ENCODE measurements at regions not wholly inside any gene's neighbourhood (a gene's known extent, or its start where the extent isn't known, plus 50 kb on each side); places are given as distances from the start of the nearest gene placed in this dataset.

DNA sequence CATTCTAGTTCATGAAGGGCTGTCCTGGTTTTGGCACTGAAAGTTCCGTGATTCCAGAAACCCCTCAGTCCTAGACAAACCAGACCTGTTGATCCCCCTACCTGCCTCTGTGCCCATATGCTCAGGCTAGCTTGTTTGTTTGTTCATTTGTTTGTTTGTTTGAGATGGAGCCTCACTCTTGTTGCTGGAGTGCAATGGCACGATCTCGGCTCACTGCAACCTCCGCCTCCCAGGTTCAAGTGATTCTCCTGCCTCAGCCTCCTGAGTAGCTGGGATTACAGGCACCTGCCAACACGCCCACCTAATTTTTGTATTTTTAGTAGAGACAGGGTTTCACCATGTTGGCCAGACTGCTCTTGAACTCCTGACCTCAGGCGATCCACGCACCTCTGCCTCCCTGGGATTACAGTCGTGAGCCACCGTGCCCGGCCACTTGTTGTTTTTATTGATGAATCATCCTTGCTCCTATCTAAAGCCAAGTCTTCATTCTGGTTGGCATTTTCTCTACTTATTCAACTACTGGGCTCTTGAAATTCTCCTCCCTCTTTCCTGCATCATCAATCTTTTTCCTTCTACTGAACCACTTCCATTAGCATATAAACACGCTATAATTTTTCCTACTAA is 86.3 kb upstream of the BMP2K start:
- ChIA-PET CTCF (interaction anchor here (0.6 to 2.4 kb wide), 4 partner anchors 21 to 77 kb away, joined by 3 to 6 read pairs (median 3); no protein-coding TSS in a partner anchor), POLR2A (interaction anchor here (0.6 kb wide), 1 partner anchor 825 kb away, joined by 3 read pairs; no protein-coding TSS in a partner anchor)
- no peak for DNase-seq
- Histone ChIP-seq H3K4me1 (ENCODE audit: control extremely low read depth in 1 of 4, control insufficient read depth in 4 of 4, insufficient read depth in 4 of 4, low read length in 3 of 4) (peaks cover 21 to 47% (median 37%) of the 10 kb centered on the region in 4 experiments), H3K9me3 (ENCODE audit: control extremely low read depth in 1 of 5, control insufficient read depth in 4 of 5, insufficient read depth in 2 of 5, low read depth in 1 of 5, low read length in 4 of 5) (no peaks in the 10 kb centered on the region), H3K27ac (ENCODE audit: insufficient read depth in 1 of 2, low read depth in 1 of 2, low read length in 2 of 2, poor library complexity in 1 of 2, severe bottlenecking in 2 of 2) (no peak overlapping the region), H3K36me3 (ENCODE audit: control insufficient read depth in 4 of 4, insufficient read depth in 4 of 4, low read length in 3 of 4) (no peaks in the 10 kb centered on the region), H3K4me3 (ENCODE audit: control insufficient read depth in 1 of 7, extremely low read depth in 1 of 7, insufficient read depth in 4 of 7, low read depth in 2 of 7, low read length in 6 of 7) (no peak overlapping the region), H3K27me3 (replicated peaks in 2 of 5; ENCODE audit: control insufficient read depth in 4 of 5, insufficient read depth in 5 of 5, low read length in 4 of 5) (no peaks in the 10 kb centered on the region)
- 74% methylated on average over 8 of the region's 11 CpGs for WGBS (ENCODE audit: insufficient coverage)

DNA sequence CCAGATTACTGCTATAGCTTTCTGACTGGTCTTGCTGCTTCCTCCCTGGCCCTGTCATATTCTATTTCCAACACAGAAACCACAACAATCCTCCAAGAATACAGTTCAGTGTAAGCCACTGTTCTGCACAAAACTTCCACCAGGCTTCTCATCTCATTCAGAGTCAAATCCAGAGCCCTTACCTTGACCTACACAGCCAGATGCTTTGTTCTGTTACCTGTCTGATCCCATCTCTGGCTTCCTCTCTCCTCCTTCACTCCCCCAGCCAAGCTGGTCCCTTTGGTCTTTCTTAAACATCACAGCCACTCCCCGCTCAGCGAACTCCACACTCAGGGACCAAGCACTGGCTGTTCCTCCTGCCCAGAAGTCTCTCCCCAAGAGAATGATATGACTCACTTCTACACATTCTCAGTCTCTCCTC is 84.8 kb upstream of the BMP2K start:
- no peaks in the 10 kb centered on the region for H3K9me3 ChIP-seq (ENCODE audit: control extremely low read depth in 1 of 5, control insufficient read depth in 4 of 5, insufficient read depth in 2 of 5, low read depth in 1 of 5, low read length in 4 of 5)
- peak overlapping the region in 1 of 7 experiments; percentile 21 for H3K4me3 ChIP-seq (ENCODE audit: control insufficient read depth in 1 of 7, extremely low read depth in 1 of 7, insufficient read depth in 4 of 7, low read depth in 2 of 7, low read length in 6 of 7)
- ChIA-PET CTCF (interaction anchor here (0.9 to 1.6 kb wide), 4 partner anchors 23 to 172 kb away, joined by 3 to 4 read pairs (median 4); no protein-coding TSS in a partner anchor), POLR2A (interaction anchor here (1.2 kb wide), 1 partner anchor 53 kb away, joined by 3 read pairs; no protein-coding TSS in a partner anchor)
- no peaks in the 10 kb centered on the region for H3K27me3 ChIP-seq (replicated peaks in 2 of 5; ENCODE audit: control insufficient read depth in 4 of 5, insufficient read depth in 5 of 5, low read length in 4 of 5)
- whole genome bisulfite sequencing (ENCODE audit: insufficient coverage), result 88% methylated on average over 2 of the region's 2 CpGs
- no peaks in the 10 kb centered on the region for H3K36me3 ChIP-seq (ENCODE audit: control insufficient read depth in 4 of 4, insufficient read depth in 4 of 4, low read length in 3 of 4)
- peak in 2 of 3 donors; percentile 58 to 71 for DNase-seq
- H3K27ac ChIP-seq (ENCODE audit: insufficient read depth in 1 of 2, low read depth in 1 of 2, low read length in 2 of 2, poor library complexity in 1 of 2, severe bottlenecking in 2 of 2), result peak overlapping the region in 1 of 2 experiments; percentile 78
- H3K4me1 ChIP-seq (ENCODE audit: control extremely low read depth in 1 of 4, control insufficient read depth in 4 of 4, insufficient read depth in 4 of 4, low read length in 3 of 4), result peaks cover 21 to 50% (median 37%) of the 10 kb centered on the region in 4 experiments

DNA sequence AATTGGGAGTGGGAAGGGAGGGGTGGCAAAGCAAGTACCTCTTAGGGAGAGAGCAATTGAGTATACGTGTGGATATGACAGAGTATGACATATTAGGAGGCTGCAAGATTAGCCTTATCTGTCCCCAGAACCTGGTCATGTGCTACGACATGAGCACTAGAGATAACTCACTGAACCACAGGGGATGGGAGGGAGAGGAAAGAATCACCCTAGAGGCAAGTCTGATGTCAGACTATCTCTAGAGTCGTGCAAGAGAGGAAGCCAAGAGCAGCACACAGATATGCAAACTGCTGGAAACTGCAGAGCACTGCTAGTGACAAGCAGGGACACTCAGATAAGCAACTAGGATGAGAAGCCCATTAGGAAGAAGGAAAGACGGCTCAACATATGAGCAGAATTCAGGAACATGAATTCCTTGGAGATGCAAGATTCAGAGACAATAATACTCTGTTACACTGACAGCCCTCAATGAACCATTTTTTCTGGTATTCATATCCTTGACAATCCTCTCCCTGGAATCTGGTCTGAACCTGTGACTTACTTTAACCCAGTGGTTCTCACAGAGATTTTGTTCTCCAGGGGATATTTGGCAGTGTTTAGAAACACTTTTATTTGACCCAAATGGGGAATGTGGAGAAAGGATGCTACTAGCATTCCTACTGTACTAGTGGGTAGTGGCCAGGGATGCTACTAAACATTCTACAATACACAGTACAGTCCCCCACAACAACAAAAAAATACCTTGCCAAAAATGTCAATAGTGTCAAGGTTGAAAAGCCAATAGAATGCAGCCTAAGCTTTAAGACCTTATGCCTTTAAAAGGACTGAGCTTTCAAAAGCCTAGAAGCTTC is 84.0 kb upstream of the BMP2K start:
- Histone ChIP-seq H3K9me3 (ENCODE audit: control extremely low read depth in 1 of 5, control insufficient read depth in 4 of 5, insufficient read depth in 2 of 5, low read depth in 1 of 5, low read length in 4 of 5) (no peaks in the 10 kb centered on the region), H3K4me3 (ENCODE audit: control insufficient read depth in 1 of 7, extremely low read depth in 1 of 7, insufficient read depth in 4 of 7, low read depth in 2 of 7, low read length in 6 of 7) (no peak overlapping the region), H3K27ac (ENCODE audit: insufficient read depth in 1 of 2, low read depth in 1 of 2, low read length in 2 of 2, poor library complexity in 1 of 2, severe bottlenecking in 2 of 2) (peak overlapping the region in 1 of 2 experiments; percentile 78), H3K27me3 (replicated peaks in 2 of 5; ENCODE audit: control insufficient read depth in 4 of 5, insufficient read depth in 5 of 5, low read length in 4 of 5) (no peaks in the 10 kb centered on the region), H3K36me3 (ENCODE audit: control insufficient read depth in 4 of 4, insufficient read depth in 4 of 4, low read length in 3 of 4) (no peaks in the 10 kb centered on the region), H3K4me1 (ENCODE audit: control extremely low read depth in 1 of 4, control insufficient read depth in 4 of 4, insufficient read depth in 4 of 4, low read length in 3 of 4) (peaks cover 21 to 50% (median 37%) of the 10 kb centered on the region in 4 experiments)
- ChIA-PET CTCF (interaction anchor here (0.8 to 1.6 kb wide), 3 partner anchors 31 to 732 kb away, joined by 3 to 4 read pairs (median 3); no protein-coding TSS in a partner anchor), POLR2A (no interaction called here)
- WGBS (ENCODE audit: insufficient coverage), result 8% methylated on average over 4 of the region's 4 CpGs
- peak; percentile 87 to 95 (median 89) for DNase-seq

DNA sequence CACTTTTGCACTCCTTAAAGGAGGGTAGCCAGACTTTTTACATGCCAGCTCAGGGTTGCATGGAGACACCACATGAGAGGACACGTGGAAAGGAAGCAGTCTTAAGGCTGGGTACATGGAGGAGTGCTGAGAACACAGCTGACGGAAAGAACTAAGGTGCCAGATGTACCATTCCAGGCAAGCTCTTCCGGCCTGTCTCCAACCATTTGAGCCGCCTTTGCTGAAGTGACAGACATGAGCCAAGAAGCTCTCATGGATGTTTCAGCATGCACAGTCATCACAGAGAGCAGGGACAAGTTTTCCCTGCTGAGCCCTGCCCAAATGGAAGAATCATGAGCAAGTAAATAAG is 83.4 kb upstream of the BMP2K start:
- ChIA-PET CTCF (interaction anchor here (0.8 to 0.9 kb wide), 2 partner anchors 78 to 733 kb away, joined by 3 read pairs; no protein-coding TSS in a partner anchor), POLR2A (no interaction called here)
- no peaks in the 10 kb centered on the region for H3K9me3 ChIP-seq (ENCODE audit: control extremely low read depth in 1 of 5, control insufficient read depth in 4 of 5, insufficient read depth in 2 of 5, low read depth in 1 of 5, low read length in 4 of 5)
- no peak overlapping the region for H3K4me3 ChIP-seq (ENCODE audit: control insufficient read depth in 1 of 7, extremely low read depth in 1 of 7, insufficient read depth in 4 of 7, low read depth in 2 of 7, low read length in 6 of 7)
- H3K27ac ChIP-seq (ENCODE audit: insufficient read depth in 1 of 2, low read depth in 1 of 2, low read length in 2 of 2, poor library complexity in 1 of 2, severe bottlenecking in 2 of 2), result peak overlapping the region in 1 of 2 experiments; percentile 60
- peak in 1 of 3 donors; percentile 47 for DNase-seq
- 70% methylated on average over 4 of the region's 4 CpGs for WGBS (ENCODE audit: insufficient coverage)
- peaks cover 21 to 50% (median 37%) of the 10 kb centered on the region in 4 experiments for H3K4me1 ChIP-seq (ENCODE audit: control extremely low read depth in 1 of 4, control insufficient read depth in 4 of 4, insufficient read depth in 4 of 4, low read length in 3 of 4)
- no peaks in the 10 kb centered on the region for H3K27me3 ChIP-seq (replicated peaks in 2 of 5; ENCODE audit: control insufficient read depth in 4 of 5, insufficient read depth in 5 of 5, low read length in 4 of 5)
- H3K36me3 ChIP-seq (ENCODE audit: control insufficient read depth in 4 of 4, insufficient read depth in 4 of 4, low read length in 3 of 4), result no peaks in the 10 kb centered on the region

DNA sequence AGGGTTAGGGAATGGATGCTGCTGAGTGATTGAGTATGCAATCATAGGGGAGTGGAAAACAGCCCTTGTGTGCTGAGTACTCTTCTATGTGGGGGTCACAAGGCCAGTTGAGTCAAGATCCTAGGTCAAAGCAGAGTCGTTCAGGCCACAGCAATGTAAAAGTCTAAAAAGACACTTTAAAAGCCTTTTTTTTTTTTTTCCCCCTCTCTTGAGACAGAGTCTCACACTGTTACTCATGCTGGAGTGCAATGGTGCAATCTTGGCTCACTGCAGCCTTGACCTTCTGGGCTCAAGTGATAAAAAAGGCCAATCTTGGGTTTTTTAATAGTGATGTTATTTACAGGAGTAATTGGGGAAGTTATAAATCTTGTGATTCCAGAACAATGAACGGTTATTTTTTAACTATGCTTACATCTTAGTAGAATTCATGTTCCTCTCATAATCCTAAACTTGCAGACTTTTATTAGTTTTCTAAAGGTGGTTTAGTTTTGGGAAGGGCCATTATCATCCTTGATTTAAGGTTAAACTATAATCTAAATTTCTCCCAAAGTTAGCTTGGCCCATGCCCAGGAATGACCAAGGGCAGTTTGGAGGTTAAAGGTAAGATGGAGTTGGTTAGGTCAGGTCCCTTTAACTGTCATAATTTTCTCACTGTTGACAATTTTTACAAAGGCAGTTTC is 82.2 kb upstream of the BMP2K start:
- Histone ChIP-seq H3K9me3 (ENCODE audit: control extremely low read depth in 1 of 5, control insufficient read depth in 4 of 5, insufficient read depth in 2 of 5, low read depth in 1 of 5, low read length in 4 of 5) (no peaks in the 10 kb centered on the region), H3K36me3 (ENCODE audit: control insufficient read depth in 4 of 4, insufficient read depth in 4 of 4, low read length in 3 of 4) (no peaks in the 10 kb centered on the region), H3K27ac (ENCODE audit: insufficient read depth in 1 of 2, low read depth in 1 of 2, low read length in 2 of 2, poor library complexity in 1 of 2, severe bottlenecking in 2 of 2) (peak overlapping the region in 1 of 2 experiments; percentile 58), H3K27me3 (replicated peaks in 2 of 5; ENCODE audit: control insufficient read depth in 4 of 5, insufficient read depth in 5 of 5, low read length in 4 of 5) (no peaks in the 10 kb centered on the region), H3K4me1 (ENCODE audit: control extremely low read depth in 1 of 4, control insufficient read depth in 4 of 4, insufficient read depth in 4 of 4, low read length in 3 of 4) (peaks cover 21 to 50% (median 37%) of the 10 kb centered on the region in 4 experiments), H3K4me3 (ENCODE audit: control insufficient read depth in 1 of 7, extremely low read depth in 1 of 7, insufficient read depth in 4 of 7, low read depth in 2 of 7, low read length in 6 of 7) (no peak overlapping the region)
- CTCF ChIA-PET, result interaction anchor here (0.6 to 1.6 kb wide), 3 partner anchors 13 to 40 kb away, joined by 3 to 4 read pairs (median 4); no protein-coding TSS in a partner anchor
- POLR2A ChIA-PET, result no interaction called here
- peak; percentile 36 to 86 (median 72) for DNase-seq
- no CpG with 5 or more reads among the region's 2 CpGs for WGBS (ENCODE audit: insufficient coverage)

DNA sequence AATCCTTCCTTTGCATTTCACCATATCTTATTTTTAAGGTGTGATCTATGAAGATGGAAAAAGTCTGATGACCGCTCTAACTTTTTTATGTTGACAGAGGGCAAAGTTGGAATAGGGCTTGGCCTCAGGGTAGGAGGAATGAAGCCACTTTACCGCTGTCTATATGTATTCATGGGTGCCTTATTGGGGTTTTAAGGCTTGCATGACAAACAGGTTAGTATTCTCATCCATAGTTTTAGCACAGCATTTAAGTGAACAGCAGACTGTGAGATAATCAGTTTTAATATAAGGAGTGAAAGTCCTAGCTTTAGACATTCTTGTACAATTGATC is 81.7 kb upstream of the BMP2K start:
- WGBS (ENCODE audit: insufficient coverage), result no CpG with 5 or more reads among the region's 2 CpGs

More for the DNA sequence above, 81.7 kb upstream of the BMP2K start:
- Histone ChIP-seq H3K27me3 (replicated peaks in 2 of 5; ENCODE audit: control insufficient read depth in 4 of 5, insufficient read depth in 5 of 5, low read length in 4 of 5) (no peaks in the 10 kb centered on the region), H3K27ac (ENCODE audit: insufficient read depth in 1 of 2, low read depth in 1 of 2, low read length in 2 of 2, poor library complexity in 1 of 2, severe bottlenecking in 2 of 2) (no peak overlapping the region), H3K36me3 (ENCODE audit: control insufficient read depth in 4 of 4, insufficient read depth in 4 of 4, low read length in 3 of 4) (no peaks in the 10 kb centered on the region), H3K9me3 (ENCODE audit: control extremely low read depth in 1 of 5, control insufficient read depth in 4 of 5, insufficient read depth in 2 of 5, low read depth in 1 of 5, low read length in 4 of 5) (no peaks in the 10 kb centered on the region), H3K4me3 (ENCODE audit: control insufficient read depth in 1 of 7, extremely low read depth in 1 of 7, insufficient read depth in 4 of 7, low read depth in 2 of 7, low read length in 6 of 7) (no peak overlapping the region), H3K4me1 (ENCODE audit: control extremely low read depth in 1 of 4, control insufficient read depth in 4 of 4, insufficient read depth in 4 of 4, low read length in 3 of 4) (peaks cover 21 to 50% (median 37%) of the 10 kb centered on the region in 4 experiments)
- POLR2A ChIA-PET, result no interaction called here
- no peak for DNase-seq
- CTCF ChIA-PET, result interaction anchor here (0.6 to 1.6 kb wide), 3 partner anchors 13 to 41 kb away, joined by 3 to 4 read pairs (median 4); no protein-coding TSS in a partner anchor

Data from common myeloid progenitor, CD34-positive (primary cell).